ENCODE measurements at regions not wholly inside any gene's neighbourhood (a gene's known extent, or its start where the extent isn't known, plus 50 kb on each side); places are given as distances from the start of the nearest gene placed in this dataset.
"Not testable (repeated sequence)": the region's sequence is repeated elsewhere in the genome, so short reads cannot be mapped to it uniquely, and the experiment has no call there.

- H3K27ac ChIP-seq = no peak overlapping the region
- H3K4me3 ChIP-seq = no peak overlapping the region
- no peak for DNase-seq (ENCODE audit: low spot score in 2 of 2)
- H3K9me3 ChIP-seq = no peaks in the 10 kb centered on the region
- intact Hi-C loops (cut with DNase I) = no loop called here
- TF ChIP-seq, protein P1, sequence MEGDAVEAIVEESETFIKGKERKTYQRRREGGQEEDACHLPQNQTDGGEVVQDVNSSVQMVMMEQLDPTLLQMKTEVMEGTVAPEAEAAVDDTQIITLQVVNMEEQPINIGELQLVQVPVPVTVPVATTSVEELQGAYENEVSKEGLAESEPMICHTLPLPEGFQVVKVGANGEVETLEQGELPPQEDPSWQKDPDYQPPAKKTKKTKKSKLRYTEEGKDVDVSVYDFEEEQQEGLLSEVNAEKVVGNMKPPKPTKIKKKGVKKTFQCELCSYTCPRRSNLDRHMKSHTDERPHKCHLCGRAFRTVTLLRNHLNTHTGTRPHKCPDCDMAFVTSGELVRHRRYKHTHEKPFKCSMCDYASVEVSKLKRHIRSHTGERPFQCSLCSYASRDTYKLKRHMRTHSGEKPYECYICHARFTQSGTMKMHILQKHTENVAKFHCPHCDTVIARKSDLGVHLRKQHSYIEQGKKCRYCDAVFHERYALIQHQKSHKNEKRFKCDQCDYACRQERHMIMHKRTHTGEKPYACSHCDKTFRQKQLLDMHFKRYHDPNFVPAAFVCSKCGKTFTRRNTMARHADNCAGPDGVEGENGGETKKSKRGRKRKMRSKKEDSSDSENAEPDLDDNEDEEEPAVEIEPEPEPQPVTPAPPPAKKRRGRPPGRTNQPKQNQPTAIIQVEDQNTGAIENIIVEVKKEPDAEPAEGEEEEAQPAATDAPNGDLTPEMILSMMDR (IDR thresholded peaks at IDR 0.05) = no peak
- no peaks in the 10 kb centered on the region for H3K36me3 ChIP-seq
- no peaks in the 10 kb centered on the region for H3K4me1 ChIP-seq
- no peaks in the 10 kb centered on the region for H3K27me3 ChIP-seq
Measured at GRCh38 chr10:130512936-130513335, 376.7 kb downstream of the GLRX3 start.

- Histone ChIP-seq H3K27me3 (no peaks in the 10 kb centered on the region), H3K9me3 (no peaks in the 10 kb centered on the region), H3K4me3 (no peak overlapping the region), H3K36me3 (no peaks in the 10 kb centered on the region), H3K27ac (no peak overlapping the region), H3K4me1 (no peaks in the 10 kb centered on the region)
- TF ChIP-seq, protein P1 (IDR thresholded peaks at IDR 0.05) = no peak
- intact Hi-C loops (cut with DNase I) = no loop called here
- DNase-seq (ENCODE audit: low spot score in 2 of 2) = no peak
Measured at GRCh38 chr10:130513686-130514476, 377.7 kb downstream of the GLRX3 start.

DNA sequence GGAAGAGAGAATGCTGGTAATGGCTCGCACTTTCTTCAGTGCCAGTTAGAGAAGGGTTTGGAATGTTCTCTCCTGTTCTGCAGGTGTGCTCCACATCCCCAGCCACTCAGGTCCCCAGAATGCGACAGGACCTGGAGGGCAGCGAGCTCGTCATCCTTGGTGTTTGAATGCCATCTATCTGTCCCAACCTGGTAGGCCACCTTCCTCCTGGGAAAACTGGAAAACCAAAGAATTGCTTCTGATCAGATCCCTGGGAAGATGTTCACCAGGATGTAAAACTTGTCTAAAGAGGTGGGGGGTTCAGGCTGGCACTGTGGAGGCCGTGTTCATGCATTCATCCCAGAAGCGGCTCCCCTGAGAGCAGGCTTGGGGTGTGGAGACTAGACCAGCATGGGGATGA is 379.5 kb downstream of the GLRX3 start:
- intact Hi-C loops (cut with DNase I) = no loop called here
- TF ChIP-seq, protein P1 (IDR thresholded peaks at IDR 0.05) = no peak

GRCh38 chr10:130516141-130516735 is 380.0 kb downstream of the GLRX3 start:
- intact Hi-C loops (cut with DNase I) = no loop called here
- no peaks in the 10 kb centered on the region for H3K27me3 ChIP-seq
- no peaks in the 10 kb centered on the region for H3K9me3 ChIP-seq
- DNase-seq (ENCODE audit: low spot score in 2 of 2) = no peak
- no peak overlapping the region for H3K4me3 ChIP-seq
- TF ChIP-seq, protein P1 (IDR thresholded peaks at IDR 0.05) = no peak
- no peak overlapping the region for H3K27ac ChIP-seq
- H3K36me3 ChIP-seq = no peaks in the 10 kb centered on the region
- H3K4me1 ChIP-seq = no peaks in the 10 kb centered on the region

More for the DNA sequence above, 379.5 kb downstream of the GLRX3 start:
- no peak for DNase-seq (ENCODE audit: low spot score in 2 of 2)
- no peak overlapping the region for H3K4me3 ChIP-seq
- no peaks in the 10 kb centered on the region for H3K27me3 ChIP-seq
- H3K9me3 ChIP-seq = no peaks in the 10 kb centered on the region
- no peak overlapping the region for H3K27ac ChIP-seq
- H3K36me3 ChIP-seq = no peaks in the 10 kb centered on the region
- no peaks in the 10 kb centered on the region for H3K4me1 ChIP-seq

DNA sequence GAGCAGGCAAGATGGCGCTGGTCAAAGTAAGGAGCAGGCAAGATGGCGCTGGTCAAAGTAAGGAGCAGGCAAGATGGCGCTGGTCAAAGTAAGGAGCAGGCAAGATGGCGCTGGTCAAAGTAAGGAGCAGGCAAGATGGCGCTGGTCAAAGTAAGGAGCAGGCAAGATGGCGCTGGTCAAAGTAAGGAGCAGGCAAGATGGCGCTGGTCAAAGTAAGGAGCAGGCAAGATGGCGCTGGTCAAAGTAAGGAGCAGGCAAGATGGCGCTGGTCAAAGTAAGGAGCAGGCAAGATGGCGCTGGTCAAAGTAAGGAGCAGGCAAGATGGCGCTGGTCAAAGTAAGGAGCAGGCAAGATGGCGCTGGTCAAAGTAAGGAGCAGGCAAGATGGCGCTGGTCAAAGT is 382.7 kb downstream of the GLRX3 start:
- H3K27ac ChIP-seq; H3K36me3 ChIP-seq; H3K4me3 ChIP-seq; DNase-seq (ENCODE audit: low spot score in 2 of 2); H3K27me3 ChIP-seq; H3K9me3 ChIP-seq; H3K4me1 ChIP-seq; intact Hi-C loops (cut with DNase I): not testable (repeated sequence)

GRCh38 chr10:130519791-130520190 is 383.6 kb downstream of the GLRX3 start:
- no peaks in the 10 kb centered on the region for H3K27me3 ChIP-seq
- intact Hi-C loops (cut with DNase I) = no loop called here
- H3K4me1 ChIP-seq = no peaks in the 10 kb centered on the region
- H3K36me3 ChIP-seq = no peaks in the 10 kb centered on the region
- no peaks in the 10 kb centered on the region for H3K9me3 ChIP-seq
- no peak overlapping the region for H3K4me3 ChIP-seq
- no peak for DNase-seq (ENCODE audit: low spot score in 2 of 2)
- TF ChIP-seq, protein P1 (IDR thresholded peaks at IDR 0.05) = no peak
- H3K27ac ChIP-seq = no peak overlapping the region

Measured in ascending aorta (tissue), 2 donors.